ENCODE measurements at regions not wholly inside any gene's neighbourhood (a gene's known extent, or its start where the extent isn't known, plus 50 kb on each side); places are given as distances from the start of the nearest gene placed in this dataset.

DNA sequence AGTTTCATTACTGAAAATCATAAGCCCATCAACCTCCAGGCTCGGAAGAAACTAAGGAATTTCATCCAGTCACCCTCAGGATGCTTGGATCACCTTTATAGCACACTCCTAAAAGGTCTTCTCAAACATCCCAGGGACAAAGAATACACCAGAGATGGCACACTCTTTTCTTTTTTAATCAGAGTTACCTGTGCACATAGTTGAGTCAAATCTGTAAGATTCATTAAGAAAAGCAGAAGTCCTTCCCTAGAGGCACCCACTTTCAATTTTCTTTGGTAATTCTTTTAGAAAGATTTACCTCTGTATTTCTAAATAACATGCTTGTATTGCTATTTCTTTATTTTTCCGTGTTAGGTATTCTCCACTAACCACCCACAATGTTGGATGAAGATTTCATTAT is 50.6 kb upstream of the IL6 start:
- in situ Hi-C loops (cut with MboI; ENCODE audit: low sequenced_read_pairs) = no loop called here

DNA sequence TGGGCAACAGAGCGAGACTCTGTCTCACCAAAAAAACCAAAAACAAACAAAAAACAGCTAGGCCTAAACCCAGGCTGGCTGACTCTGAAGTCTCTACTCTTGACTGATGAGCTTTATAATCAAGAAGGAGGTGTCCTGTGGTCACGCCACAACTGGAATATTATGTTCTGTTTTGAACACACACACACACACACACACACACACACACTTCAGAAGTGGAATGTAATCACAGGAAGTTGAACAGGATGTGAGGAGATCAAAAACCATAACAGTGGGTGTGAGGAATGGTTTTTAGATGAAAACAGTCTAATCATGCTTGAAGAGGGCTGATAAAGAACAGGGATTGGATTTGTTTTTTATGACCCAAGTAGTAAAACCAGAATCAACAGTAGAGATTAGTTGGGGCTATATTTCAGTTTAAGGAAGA is 51.1 kb upstream of the IL6 start:
- in situ Hi-C loops (cut with MboI; ENCODE audit: low sequenced_read_pairs) = no loop called here

DNA sequence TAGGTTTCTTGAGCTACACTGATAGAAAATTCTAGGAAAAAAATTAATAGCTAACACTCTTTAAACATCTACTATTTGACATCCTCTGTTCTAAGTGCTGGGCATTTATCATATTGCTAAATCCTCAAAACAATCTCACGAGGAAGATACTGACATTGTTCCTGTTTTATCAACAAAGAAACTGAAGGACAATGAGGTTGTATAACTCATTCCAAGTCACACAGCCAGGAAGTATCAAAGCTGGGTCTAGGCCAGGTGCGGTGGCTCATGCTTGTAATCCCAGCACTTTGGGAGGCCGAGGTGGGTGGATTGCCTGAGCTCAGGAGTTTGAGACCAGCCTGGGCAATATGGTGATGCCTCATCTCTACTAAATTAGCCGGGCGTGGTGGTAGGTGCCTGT is 51.6 kb upstream of the IL6 start:
- in situ Hi-C loops (cut with MboI; ENCODE audit: low sequenced_read_pairs) = no loop called here

DNA sequence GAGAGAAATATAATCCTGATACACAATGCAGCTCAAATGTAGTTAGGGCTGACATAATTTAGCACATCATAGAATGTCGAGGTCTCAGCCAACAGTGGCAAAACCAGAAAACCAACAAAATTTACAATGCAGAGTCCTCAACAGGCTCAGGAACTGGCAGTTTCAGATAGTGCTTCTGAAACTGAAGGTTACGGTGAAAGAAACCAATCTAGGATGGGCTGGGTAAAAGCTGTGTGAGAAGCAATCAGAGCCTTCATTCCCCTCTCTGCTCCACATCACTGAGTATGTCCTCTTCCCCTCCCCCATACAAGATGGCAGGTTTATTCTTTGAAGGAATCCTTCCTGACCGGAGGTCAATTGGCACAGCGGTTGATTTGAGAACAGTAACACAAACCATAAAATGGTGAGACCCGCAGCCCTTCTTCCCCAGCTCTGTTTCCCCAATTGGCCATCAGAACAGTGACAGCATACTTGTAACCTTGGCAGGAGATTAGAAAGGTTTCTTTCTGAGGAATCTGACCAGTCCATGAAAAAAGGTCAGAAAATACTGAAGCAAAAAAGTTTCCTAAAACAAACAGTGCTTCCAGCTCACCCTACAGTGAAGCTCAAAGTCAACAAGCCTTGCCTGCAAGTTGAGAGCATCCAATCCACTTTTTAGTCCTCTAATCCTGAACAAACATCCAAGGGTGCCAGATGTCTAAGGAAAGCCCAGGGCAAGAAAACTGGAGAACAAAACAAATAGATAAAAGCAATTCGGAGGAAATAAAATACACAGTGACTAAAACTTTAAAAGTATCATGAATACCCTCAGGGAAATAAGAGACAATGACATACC is 53.9 kb upstream of the IL6 start:
- in situ Hi-C loops (cut with MboI; ENCODE audit: low sequenced_read_pairs) = no loop called here

DNA sequence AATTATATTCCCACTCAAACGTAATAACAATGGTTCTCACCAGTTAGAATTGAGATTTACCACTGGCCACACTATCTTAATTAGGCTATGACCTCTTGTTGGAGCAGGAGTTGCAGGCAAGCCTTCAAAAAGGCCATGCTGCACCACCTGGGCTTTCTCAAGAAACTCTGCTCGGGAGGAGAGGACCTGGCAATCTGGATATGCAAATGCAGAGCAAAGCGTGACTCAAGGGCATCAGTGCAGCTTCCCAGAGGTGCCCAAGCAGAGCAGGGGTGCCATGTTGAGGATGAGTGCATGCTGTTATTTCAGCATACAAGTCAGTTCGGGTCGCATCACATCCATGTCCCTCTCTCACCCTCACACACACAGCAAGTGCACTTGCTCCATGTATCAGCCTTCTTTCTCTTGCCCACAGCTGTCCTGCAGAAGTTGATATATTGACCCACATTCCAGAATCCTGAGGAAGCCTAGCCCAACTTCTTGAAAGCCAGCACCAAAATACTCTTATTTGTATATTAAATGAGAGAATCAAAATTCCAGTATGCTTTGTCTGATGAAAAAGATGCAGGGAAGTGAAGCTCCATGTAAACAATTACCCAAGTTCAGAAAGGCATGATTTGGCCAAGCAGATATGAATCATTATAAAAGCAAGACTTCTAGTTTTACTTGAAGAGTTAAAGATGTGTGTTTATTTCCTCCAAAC is 55.7 kb upstream of the IL6 start:
- in situ Hi-C loops (cut with MboI; ENCODE audit: low sequenced_read_pairs) = no loop called here

DNA sequence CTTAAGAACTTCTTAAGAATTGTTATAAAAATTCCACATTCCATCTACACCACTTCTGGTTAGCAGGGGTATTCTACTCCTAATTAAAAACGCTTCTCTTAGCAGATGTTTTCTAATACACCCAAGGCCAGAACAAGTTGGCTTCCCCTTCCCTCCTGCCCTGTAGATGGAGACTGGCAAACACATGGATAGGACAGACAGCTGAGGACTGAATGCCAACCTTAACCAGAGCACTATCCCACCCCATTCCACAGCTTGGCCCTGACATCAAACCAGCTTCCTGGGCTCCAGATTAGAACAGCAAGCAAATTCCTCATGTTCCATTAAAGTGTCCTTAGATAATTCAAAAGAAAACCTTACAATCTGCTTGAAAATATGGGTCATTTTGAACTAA is 56.6 kb upstream of the IL6 start:
- in situ Hi-C loops (cut with MboI; ENCODE audit: low sequenced_read_pairs) = no loop called here

DNA sequence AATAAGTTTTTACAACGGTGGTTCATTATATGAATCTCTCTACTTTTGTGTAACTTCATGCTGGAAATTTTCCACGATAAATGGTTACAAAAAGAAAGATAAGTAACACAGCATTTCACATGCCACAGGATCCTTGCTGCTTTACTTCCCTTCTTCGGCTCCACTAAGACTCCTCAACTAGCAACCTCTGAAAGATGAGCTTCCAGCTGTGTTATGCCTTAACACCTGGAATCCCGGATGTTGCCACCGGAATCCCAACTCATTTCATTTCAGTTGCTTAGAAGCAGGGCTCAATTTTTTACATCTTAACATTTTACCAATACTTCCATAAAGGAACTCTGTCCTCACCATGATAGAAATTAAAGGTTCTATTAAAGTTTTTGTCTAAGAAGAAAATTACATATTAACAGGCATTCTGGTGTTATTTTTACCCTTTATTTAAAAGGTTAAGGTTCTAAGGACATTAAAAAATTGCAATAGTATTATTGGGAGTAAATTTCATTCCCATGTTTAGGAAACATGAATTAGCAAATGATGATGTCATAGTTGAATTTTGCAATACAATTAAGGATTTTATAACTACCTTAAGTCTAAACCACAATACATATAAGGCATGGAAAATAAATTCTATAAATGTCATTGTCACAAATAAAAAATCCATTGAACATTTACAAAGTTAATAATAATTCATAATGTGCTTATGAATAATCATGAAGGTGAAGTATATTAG is 57.1 kb upstream of the IL6 start:
- in situ Hi-C loops (cut with MboI; ENCODE audit: low sequenced_read_pairs) = no loop called here

DNA sequence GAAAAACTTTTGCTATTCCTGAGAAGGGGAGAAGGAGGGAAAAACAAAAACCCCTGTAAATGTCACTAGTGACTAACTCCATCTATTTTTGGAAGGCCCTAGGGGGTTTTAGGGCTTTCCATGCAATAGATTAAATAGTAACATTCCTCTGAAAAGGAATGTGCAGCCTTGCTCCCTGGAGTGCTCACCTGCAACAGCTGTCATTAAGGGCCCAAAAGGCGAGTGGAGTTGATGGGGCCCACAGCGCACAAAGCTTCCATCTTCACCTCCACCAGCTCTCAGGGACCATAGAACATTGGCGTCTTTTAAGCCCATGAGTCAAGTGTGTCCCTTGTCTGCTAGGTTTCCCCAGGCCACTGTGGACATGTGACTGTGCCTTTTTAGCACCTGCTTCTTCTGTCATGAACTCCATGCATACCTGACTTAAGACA is 58.0 kb upstream of the IL6 start:
- in situ Hi-C loops (cut with MboI; ENCODE audit: low sequenced_read_pairs) = no loop called here

DNA sequence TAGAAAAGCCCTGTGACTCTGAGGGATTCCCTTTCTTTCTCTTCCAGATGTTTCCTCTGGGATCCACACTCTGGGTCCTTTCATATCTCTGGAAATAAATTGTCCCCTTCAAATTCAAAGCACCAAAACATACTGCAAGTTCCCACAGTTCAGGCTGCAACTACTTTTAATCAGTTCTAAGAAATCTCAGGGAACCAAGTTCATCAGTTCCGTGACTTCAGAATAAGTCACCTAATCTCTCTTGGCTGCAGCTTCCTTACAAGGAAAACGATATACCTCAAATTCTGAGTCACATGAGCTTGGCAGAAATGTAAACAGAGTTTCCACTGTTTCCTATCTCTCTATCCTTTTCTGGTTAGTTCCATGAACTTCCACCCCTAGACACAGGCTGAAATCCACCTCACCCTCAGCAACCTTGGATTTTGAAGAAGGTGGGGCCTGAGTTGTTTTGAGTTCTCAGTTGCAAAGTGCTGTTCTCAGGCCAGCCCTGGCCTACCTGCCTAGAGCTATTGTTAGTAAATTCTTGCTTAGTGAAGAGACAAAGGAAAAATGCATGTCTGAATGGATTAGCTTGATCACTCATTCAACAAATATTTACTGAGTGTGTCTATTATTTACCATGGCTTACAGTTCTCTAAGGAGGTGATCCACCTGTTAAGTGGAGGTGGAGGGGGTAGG is 59.3 kb upstream of the IL6 start:
- in situ Hi-C loops (cut with MboI; ENCODE audit: low sequenced_read_pairs) = no loop called here

DNA sequence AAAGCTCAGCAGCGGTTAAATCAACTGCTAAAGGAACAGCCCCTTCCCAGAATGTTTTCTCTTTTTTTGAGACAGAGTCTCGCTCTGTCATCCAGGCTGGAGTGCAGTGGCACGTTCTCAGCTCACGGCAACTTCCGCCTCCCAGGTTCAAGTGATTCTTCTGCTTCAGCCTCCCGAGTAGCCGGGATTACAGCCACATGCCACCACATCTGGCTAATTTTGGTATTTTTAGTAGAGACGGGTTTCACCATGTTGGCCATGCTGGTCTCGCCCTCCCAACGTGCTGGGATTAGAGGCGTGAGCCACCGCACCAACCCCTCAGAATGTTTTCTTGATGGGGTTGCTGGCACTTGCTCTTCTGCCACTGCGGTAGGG is 59.8 kb upstream of the IL6 start:
- in situ Hi-C loops (cut with MboI; ENCODE audit: low sequenced_read_pairs) = no loop called here

DNA sequence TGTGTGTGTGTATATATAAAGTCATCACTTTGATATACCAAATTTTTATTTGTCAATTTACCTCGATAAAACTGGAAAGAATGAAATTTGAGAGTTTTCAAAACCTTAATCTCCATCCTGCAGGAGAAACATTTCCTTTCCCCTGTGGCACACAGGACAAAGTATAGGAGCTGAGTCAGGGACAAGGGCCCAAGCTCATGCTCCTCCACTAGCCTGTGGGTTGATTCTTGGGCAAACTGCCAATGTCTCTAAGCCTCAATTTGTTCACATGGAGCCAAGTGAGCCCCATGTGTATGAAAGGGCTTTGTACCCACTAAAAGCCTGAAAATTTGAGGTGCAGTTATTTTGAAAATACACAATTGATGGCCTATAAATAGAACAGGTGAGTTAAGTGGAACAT is 60.3 kb upstream of the IL6 start:
- in situ Hi-C loops (cut with MboI; ENCODE audit: low sequenced_read_pairs) = no loop called here

DNA sequence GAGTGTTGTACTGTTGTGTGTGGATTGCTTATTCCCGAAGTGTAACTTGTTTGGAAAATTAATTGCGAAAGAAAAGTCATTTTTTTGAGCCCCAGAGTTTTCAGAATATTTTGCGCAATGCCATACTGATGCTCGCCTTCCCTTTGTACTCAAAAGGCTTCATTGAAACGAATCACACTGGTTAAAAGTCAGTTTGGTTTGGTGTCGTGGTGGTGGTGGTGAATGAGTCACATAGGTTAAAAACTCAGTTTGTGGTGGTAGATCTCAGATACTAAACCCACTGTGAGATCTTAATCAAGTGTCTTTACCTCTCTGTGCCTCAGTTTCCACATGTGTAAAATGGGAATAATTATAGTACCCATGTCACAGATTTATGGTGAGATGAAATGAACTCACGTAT is 61.1 kb upstream of the IL6 start:
- in situ Hi-C loops (cut with MboI; ENCODE audit: low sequenced_read_pairs) = no loop called here

DNA sequence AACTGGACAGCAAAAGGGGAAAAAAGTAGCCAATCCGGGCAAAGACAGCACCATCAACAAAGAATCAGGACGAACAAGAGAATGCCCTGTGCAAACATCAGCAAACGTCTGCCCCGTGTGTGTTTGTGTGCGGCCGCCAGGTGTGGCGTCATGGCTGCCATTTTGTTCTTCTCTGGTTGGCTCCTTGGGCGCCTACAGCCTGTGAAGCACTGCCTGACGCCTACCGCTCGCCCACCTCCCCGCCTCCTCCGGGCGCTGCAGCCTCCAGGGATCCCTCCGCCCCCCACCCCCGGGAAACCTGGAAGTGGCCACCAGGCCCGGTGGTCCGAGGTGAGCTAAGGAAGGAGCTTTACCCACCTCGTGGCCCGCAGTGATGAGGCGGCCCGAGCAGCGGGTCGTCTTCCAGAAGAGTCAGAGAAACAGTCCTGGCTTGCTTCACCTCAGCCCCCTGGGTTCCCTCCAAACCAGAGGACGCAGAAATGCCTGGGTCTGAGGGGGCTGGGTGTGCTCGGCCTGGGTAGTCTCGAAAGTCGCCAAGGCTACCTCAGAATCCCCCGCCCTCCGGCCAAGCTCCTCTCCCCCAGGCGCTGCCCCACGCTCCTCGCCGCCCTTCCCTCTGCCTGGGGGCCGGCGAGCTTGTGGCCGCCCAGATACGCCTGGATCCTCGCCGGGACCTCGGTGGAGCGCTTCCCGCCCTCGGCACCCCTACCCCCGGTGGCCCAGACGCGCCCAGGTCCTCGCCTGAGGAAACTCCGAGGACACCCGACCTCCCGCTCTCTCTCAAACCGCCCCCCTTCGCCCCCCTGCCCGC is 61.8 kb upstream of the IL6 start:
- in situ Hi-C loops (cut with MboI; ENCODE audit: low sequenced_read_pairs) = no loop called here

DNA sequence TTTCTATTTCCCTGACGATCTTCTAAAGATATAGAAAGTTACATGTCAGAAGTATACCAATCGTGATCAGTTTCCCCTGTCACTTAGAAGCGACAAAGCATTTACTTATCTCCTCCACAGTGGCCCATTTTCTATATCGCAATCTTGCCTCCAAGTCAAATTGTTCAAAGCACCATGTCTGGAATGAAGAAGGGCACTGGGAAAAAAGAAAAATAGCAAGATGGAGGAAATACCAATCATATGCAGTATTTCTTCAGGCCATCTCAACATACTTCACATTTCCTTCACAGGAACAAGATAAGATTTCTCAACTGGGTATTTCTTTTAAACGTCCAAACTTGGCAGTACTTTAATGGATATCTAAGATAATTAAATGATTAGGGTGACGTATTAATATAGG is 63.3 kb upstream of the IL6 start:
- in situ Hi-C loops (cut with MboI; ENCODE audit: low sequenced_read_pairs) = no loop called here

DNA sequence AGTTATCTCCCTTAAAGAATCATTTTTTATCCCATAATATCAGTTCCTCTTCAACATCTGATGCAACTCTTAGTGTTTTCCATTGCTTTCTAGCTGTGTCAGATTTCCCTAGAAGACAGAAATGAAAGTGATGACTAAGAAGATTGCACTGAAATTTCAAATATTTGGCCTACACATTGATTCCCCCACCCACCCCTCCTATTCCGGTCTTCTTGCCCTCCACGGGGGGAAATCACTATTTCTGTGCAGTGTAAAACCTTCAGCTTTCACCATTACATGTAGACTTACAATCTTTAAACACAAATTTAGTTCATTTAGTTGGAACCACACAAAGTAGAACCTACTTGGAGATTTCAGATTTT is 63.7 kb upstream of the IL6 start:
- in situ Hi-C loops (cut with MboI; ENCODE audit: low sequenced_read_pairs) = no loop called here

DNA sequence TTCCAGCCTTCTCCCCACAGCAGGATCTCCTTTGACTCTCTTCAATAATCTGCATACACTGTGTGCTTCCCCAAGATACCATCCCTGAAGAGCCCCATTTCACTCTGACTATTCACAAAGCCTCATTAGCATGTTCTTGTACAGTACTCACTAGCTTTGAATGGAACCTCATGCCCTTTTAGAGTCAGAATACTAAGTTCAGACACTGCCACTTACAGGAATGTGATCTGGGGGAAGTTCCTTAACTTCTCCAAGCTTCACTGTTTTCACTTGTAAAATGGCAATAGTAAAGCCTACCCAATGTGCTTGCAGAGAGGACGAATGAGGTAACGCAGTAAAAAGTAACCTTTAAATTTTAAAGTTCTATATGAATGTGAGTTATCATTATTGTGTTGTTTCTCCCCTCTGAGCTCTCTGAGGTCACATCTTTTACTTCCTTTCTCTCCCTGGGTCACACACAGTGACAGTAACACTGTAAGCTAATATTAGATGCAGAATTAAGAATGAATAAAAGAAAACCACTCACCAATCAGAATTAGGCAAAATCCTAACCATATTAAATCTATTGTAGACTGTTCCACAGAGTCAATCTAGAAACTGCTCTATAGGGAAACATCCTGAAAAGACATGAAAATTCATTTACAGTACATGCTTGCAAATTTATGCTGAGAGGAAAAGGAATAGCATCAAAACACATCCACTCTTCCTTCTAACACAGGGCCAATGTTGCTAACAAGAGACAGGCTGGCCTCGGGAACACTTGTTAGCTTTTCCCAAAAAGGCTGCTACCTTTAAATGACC is 64.2 kb upstream of the IL6 start:
- in situ Hi-C loops (cut with MboI; ENCODE audit: low sequenced_read_pairs) = no loop called here

DNA sequence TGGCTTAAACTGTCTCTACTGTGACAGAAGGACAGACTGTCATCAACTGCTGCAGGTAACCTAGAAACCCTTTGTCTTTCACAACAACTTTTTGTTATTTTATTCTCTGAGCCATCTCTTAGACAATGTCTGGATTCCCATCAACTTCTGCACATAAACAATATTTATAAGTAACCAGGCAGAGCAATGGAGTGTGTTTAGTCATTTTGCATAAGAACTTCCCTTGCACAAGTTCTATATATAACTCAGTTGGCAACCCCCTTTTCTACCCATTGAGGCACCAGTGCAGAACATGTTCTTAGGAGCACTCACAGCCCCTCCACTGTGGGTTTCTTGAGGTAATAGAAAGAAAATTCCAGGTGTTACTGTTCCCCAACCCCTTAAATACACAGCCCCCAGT is 65.0 kb upstream of the IL6 start:
- in situ Hi-C loops (cut with MboI; ENCODE audit: low sequenced_read_pairs) = no loop called here

DNA sequence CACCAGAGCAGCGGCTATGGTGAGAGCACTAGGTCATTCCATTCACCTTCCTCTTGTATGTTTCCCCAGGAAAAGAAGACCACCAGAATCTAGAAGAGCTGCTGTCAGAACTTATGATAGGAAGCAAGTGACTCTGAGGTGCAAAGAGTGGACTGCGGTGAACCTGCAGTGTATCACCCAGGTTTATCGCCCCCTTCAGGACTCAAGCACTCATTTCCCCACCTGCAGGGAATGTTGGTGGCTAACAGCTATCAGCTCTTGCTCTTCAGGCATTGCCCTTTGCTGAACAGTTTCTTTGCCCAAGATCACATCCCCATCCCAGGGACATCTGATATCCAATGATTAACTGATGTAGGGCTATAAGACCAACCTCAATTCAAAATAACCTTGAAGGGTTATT is 66.3 kb upstream of the IL6 start:
- in situ Hi-C loops (cut with MboI; ENCODE audit: low sequenced_read_pairs) = no loop called here

DNA sequence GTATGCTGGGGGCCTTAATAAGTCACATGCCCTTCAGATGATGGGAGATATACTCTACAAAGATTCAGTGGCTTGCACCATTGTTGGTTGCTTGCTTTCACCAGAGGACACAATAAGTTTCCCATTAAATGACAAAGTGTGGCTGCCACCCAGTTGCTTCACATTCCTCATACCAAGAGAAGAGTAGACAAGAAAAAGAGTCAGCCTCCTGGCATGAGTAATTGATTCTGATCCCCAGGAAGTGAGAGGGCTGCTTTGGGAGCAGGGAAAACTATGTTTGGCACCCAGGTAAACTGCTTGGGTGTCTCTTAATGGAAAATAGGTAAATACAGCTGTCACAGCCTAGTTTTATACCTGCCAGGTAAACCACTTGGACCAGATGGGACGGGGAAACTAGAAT is 66.7 kb upstream of the IL6 start:
- in situ Hi-C loops (cut with MboI; ENCODE audit: low sequenced_read_pairs) = no loop called here

DNA sequence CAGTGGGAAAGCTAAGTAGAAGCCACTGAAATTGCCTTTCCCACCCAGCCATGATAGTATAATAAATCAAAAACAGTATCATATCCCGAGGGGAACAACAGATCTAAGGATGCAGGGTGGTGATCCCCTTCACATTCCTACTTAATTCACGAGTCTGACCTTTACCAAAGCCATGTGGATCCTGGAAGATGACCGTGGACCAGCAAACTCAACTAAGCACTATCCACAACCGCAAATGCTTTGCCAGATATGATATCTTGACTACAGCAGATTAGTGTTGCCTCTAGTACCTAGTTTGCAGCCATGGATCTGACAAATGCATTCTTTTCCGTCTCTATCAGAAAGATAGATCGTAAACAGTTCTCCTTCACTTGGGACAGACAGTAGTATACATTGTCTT is 67.3 kb upstream of the IL6 start:
- in situ Hi-C loops (cut with MboI; ENCODE audit: low sequenced_read_pairs) = no loop called here
